HK-2 (cell line): ENCODE measurements at regions not wholly inside any gene's neighbourhood (a gene's known extent, or its start where the extent isn't known, plus 50 kb on each side); places are given as distances from the start of the nearest gene placed in this dataset.

Source experiments
- DNase-seq: peaks from one replicate; pipeline ENCODE4 v3.0.0-alpha.2; 2018; ENCODE audit not compliant: unreplicated experiment

DNA sequence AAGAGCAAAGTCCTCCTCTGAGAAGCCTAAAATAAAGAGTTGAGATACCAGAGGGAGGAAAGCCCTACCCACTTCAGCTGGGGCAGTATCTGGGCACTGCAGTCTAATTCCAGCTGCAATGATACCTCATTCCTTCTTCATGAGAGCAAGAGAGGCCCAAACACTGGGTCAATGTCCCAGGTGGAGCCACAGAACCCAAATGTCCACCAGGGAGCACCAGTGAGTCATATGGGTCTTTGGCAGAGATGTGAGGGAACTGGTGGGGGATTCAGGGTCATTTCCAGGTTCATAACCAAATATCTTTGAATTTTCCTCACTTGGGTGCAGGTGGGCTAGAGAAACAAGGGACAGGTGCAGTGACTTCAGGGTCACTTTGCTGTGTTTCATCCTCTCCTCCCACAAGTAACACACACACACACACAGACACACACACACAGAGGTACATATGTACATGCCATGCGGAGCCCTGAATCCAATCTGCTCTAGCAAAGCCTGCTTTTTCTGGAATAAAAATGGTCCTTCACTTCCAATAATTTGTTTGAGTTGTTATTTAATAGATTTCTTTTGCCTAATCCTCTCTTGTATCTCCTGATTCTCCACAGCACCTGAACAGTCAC lies 585.4 kb downstream of the SOX6 start:
- peak; percentile 2 for DNase-seq

DNA sequence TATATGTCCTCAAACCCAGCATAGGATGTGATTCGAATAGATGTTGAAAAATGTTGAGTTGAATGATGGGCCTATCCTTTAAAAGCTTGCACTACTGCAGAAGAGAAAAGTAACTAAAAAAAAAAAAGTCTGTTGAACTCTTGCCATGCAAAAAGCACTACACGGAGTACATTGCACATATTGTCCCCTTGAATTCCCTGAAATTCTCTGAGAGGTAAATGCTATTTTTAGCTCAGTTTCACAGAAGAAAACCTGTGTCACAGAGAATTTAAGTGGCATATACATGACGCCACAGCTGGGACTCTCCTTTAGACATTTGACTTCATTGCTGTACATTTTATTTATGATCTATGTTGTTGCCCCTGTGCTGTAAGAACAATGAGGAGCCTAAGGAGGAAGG lies 583.8 kb downstream of the SOX6 start:
- no peak for DNase-seq

DNA sequence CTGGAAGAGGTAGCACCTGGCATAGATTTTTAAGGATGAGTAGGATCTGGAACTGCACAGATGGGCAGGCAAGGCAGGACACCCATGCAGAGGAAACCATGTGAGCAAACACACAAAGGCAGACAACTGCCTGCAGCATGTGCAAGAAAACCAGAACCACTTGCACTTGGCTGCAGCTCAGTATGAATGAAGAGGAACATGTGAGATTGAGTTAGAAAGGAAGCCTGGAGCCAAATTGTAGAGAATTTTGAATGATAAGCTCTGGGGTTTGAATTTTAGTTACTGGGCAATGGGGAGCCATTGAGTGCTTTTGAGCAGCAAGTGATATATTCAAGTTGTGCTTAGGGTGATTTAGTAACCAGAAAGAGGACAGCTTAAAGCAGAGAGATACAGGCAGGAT lies 583.4 kb downstream of the SOX6 start:
- DNase-seq = no peak

GRCh38 chr11:15773476-15774387 lies 582.6 kb downstream of the SOX6 start:
- DNase-seq = no peak

- no peak for DNase-seq
Measured at GRCh38 chr11:15774388-15774939, 581.9 kb downstream of the SOX6 start.

GRCh38 chr11:15775015-15775541 lies 581.3 kb downstream of the SOX6 start:
- no peak for DNase-seq

DNA sequence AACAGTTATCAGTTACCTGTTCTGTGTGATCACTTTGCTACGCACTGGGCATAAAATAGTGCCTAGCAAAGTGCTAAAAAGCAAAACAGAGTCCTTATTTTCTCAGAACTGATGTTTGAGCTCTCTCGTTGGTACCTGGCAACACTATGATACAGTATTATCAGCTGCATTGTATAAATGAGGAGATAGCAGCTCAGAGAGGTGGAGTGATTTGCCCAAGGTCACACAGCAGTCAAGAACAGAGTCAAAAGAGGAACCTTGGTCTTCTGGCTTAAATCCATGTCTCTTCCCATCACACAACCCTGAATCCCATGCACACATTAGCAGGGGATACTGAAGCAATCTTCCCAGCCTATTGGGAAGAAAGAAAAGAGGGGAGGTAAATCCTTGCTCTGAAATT lies 580.5 kb downstream of the SOX6 start:
- DNase-seq = no peak

GRCh38 chr11:15776366-15776765 lies 580.0 kb downstream of the SOX6 start:
- DNase-seq = no peak

DNA sequence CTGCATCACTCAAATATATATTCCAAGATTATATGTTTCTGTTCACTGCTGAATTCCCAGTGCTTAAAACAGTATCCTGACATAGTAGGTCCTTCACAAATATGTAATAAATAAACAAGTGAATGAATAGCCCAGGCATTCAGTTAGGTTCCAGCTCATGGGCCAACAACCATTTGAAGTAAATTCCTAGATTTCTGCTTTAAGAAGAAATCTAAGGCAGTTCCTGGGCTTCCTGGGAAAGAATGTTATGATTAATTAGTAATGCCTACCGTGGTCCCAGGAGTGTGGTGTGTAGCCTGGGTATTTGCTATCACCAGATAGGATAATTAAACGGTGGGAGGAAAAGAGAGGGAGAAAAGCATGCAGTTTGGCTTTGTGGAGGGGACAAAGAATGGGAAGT lies 576.8 kb downstream of the SOX6 start:
- no peak for DNase-seq

DNA sequence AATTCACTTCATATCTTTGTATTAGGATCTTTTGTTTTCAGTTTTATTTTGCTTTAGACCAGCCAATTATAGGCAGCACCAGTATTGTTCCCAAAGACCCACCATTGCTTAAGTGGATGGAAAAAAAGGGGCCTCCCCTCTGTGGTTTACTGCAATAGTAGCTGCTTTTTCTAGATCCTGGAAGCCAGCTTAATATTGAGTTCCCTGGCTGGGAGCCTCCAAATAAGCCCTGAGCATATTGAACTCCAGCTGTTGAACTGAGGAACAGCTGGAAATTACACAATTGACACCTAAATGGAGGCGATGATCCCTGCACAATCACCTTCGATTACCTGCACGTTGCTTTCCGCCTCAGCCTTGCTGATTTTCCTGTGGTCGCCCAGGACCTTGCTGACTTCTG lies 576.0 kb downstream of the SOX6 start:
- DNase-seq = no peak

DNA sequence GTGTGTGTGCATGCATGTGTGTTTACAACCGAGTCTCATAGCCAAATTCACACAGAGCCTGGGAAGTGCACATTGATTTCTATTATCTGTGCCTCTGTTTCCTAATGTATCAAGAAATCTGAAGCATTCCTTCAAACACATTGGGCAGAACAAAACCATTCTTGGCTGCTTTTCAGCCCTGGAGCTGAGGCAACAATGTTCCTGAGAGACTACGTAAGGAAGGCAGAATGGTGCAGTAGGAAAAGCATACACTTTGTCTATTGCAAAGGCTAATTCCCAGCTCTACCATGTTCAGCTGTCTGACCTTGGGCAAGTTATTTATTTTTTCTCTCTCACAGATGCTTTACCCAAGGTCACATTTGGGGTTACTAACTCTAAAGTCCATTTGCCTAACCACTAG lies 575.5 kb downstream of the SOX6 start:
- no peak for DNase-seq

DNA sequence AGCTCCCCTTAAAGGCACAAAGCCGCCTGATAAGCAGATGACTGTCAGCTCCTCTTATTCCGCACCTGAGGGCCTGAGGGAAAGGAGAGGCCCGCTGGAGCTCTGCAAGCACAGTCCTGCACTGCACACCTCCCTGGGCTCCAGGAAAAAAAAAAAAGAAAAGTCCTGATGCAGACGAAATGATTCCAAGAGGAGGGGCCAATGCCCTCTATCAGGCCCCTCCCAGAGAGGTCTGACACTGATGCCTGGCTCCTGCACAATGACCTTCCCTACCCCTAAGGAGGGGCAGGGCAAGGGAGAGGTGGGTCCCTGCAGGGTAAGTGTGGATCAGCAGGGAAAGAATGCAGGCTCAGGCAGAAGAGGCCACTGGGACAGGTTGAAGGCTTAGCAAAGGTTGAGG lies 572.7 kb downstream of the SOX6 start:
- no peak for DNase-seq

GRCh38 chr11:15793043-15793996 lies 563.0 kb downstream of the SOX6 start:
- no peak for DNase-seq

DNA sequence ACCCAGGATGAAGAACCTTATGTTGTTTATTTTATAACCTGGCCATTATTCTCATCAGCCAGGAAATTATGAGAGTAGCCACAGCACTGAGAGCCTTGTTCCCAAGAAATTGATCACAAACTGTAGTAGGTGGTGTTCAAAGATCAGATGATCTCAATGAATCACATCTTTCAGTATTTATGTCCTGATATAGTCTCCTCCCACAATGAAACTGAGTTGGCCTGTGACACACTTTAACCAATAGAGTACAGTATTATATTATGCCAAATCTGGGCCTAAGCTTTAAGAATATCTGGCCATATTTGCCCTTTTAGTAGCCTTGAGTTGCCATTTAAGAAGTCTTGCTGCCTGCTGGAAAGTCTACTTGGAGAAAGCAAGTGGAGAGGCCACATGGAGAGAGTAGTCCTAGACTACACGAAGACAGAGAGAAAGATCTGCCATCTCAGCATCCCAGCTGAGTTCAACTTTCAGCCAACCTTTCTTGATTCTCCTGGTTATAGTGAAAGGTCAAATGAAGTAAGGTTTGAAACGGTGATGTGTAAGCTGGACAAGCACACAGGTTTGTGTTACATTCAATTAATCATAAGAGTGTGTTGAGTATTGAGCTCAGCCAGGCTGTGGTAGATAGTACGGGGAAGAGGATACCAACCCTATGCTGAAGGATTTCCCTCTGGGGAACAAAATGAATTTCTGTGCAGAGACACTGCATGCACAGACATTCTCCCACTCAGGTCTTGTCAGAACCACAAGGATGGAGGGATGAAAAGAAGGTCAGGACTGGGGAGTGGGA lies 561.8 kb downstream of the SOX6 start:
- DNase-seq = no peak

DNA sequence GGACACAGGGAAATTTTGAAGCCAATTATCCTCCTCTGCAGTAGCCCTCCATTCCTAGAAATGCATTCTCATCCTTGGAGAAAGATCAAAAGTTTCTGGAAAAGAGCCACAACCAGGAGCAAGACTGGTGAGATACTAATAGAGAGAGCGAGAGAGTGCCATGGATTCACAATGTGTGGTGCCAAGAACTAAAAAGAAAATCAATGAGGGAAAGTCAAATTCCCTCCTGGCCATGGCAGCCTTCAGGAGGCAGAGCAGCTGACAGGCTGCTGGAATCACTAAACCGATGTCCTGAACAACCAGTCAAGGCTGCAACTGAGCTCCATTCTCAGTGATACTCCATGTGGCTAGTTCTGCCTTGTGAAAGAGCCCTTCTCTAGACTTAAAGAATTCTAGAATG lies 561.0 kb downstream of the SOX6 start:
- no peak for DNase-seq

- DNase-seq = peak; percentile 1
Measured at GRCh38 chr11:15800111-15800800, 556.1 kb downstream of the SOX6 start.

DNA sequence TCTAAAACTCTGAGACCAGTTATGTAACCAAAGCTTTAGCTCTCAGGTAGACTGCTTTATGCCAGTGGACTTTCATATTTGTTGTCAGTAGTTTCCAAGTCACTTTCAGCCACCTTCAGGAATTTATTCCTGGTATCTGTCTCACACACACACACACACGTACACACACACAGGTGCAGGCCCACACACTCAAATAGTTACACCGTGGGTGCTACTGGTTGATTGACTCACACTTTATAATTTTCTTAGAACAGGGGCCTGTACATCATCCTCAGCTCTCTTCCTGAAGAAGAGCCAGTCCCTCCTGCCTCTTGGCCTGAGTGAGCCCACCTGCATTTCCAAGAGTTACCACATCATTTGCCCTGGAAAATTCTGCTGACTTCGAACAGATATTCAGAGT lies 555.2 kb downstream of the SOX6 start:
- DNase-seq = no peak

DNA sequence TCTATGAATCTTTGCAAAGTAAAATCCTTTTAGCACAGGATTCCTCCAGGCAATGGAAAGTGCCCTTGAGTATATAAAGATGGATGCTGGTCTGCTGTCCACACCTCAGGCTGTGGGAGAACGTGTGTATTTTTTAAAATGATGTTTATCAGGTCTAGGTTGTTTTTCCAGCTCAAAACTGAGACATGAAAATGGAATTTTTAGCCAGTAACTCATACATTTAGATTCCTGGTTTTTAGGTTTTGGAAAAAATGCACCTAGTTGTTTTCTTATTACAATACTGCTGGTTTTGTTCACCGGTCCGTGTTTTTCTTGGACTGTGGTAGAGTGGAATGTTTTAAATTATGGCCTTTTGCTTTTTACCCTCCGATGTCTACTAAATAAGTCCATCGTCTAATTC lies 554.7 kb downstream of the SOX6 start:
- DNase-seq = no peak

DNA sequence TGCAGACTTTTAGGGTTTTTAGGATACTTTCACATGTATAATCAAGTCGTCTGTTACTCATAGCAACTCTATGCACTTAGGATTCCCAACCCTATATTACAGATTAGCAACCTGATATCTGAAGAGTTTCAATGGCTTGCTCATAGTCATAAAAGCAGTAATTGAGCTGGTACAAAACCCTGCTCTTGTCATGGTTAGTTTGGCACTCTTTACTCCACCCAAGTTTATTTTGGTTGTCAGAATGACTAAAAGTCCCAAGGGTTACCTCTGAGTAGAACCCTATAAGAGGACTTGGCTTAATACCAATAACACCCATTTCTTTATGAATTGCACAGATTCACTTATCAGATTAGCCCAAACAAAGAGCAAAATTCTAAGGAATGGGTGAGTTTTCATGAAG lies 550.6 kb downstream of the SOX6 start:
- no peak for DNase-seq

- DNase-seq = no peak
Measured at GRCh38 chr11:15806217-15806616, 550.1 kb downstream of the SOX6 start.
